ENCODE measurements at regions not wholly inside any gene's neighbourhood (a gene's known extent, or its start where the extent isn't known, plus 50 kb on each side); places are given as distances from the start of the nearest gene placed in this dataset.

GRCh38 chrX:26586570-26586969, 370.6 kb downstream of the MAGEB5 start:
- Mint-ChIP-seq H3K4me3 (no peak overlapping the region), H3K9me3 (peaks cover 14% of the 10 kb centered on the region), H3K27ac (peak overlapping the region; percentile 80), H3K4me1 (peaks cover 7% of the 10 kb centered on the region), H3K36me3 (ENCODE audit: low read depth) (no peaks in the 10 kb centered on the region), H3K27me3 (ENCODE audit: insufficient read depth) (no peaks in the 10 kb centered on the region)
- no peak overlapping the region for H3K4me3 ChIP-seq (ENCODE audit: low read length)
- no peaks in the 10 kb centered on the region for H3K4me1 ChIP-seq (ENCODE audit: control insufficient read depth, insufficient read depth, low read length)
- H3K36me3 ChIP-seq (ENCODE audit: control insufficient read depth, insufficient read depth, low read length), result no peaks in the 10 kb centered on the region
- no peaks in the 10 kb centered on the region for H3K9me3 ChIP-seq (ENCODE audit: control insufficient read depth, low read length)
- 85% methylated on average over 3 of the region's 3 CpGs; no CpG with 5 or more reads in 1 of the 2 experiments for WGBS, 2 experiments (ENCODE audit: insufficient coverage in 1 of 2, insufficient read length in 1 of 2)
- H3K9ac ChIP-seq (ENCODE audit: extremely low read depth, low read length, poor library complexity, severe bottlenecking), result no peak overlapping the region
- DNase-seq, result peak; percentile 48
- no peak overlapping the region for H3K27ac ChIP-seq (ENCODE audit: low read depth, low read length)
- TF ChIP-seq CTCF (conservative IDR thresholded peaks at IDR 0.05), result no peak
- H3K27me3 ChIP-seq (ENCODE audit: control insufficient read depth, insufficient read depth, low read length, poor library complexity, severe bottlenecking), result no peaks in the 10 kb centered on the region

- Histone ChIP-seq H3K9me3 (ENCODE audit: control insufficient read depth, low read length) (no peaks in the 10 kb centered on the region), H3K4me3 (ENCODE audit: low read length) (no peak overlapping the region), H3K36me3 (ENCODE audit: control insufficient read depth, insufficient read depth, low read length) (no peaks in the 10 kb centered on the region), H3K27ac (ENCODE audit: low read depth, low read length) (no peak overlapping the region), H3K27me3 (ENCODE audit: control insufficient read depth, insufficient read depth, low read length, poor library complexity, severe bottlenecking) (no peaks in the 10 kb centered on the region), H3K9ac (ENCODE audit: extremely low read depth, low read length, poor library complexity, severe bottlenecking) (no peak overlapping the region), H3K4me1 (ENCODE audit: control insufficient read depth, insufficient read depth, low read length) (no peaks in the 10 kb centered on the region)
- TF ChIP-seq CTCF (conservative IDR thresholded peaks at IDR 0.05), result no peak
- Mint-ChIP-seq H3K4me1 (peaks cover under 1% of the 10 kb centered on the region), H3K27me3 (ENCODE audit: insufficient read depth) (no peaks in the 10 kb centered on the region), H3K4me3 (no peak overlapping the region), H3K27ac (no peak overlapping the region), H3K9me3 (peaks cover 21% of the 10 kb centered on the region), H3K36me3 (ENCODE audit: low read depth) (no peaks in the 10 kb centered on the region)
- DNase-seq, result no peak
These were observed 365.1 kb downstream of the MAGEB5 start for GRCh38 chrX:26581091-26581490.

- H3K9me3 Mint-ChIP-seq, result peaks cover 17% of the 10 kb centered on the region
These were observed 364.1 kb downstream of the MAGEB5 start for GRCh38 chrX:26580021-26580420.

More at GRCh38 chrX:26580021-26580420, 364.1 kb downstream of the MAGEB5 start:
- no CpG with 5 or more reads among the region's 1 CpG for WGBS, 2 experiments (ENCODE audit: insufficient coverage in 1 of 2, insufficient read length in 1 of 2)
- H3K27ac ChIP-seq (ENCODE audit: low read depth, low read length), result no peak overlapping the region
- H3K4me1 ChIP-seq (ENCODE audit: control insufficient read depth, insufficient read depth, low read length), result no peaks in the 10 kb centered on the region
- H3K27ac Mint-ChIP-seq, result no peak overlapping the region
- no peak for DNase-seq
- H3K27me3 Mint-ChIP-seq (ENCODE audit: insufficient read depth), result no peaks in the 10 kb centered on the region
- no peaks in the 10 kb centered on the region for H3K36me3 Mint-ChIP-seq (ENCODE audit: low read depth)
- H3K9me3 ChIP-seq (ENCODE audit: control insufficient read depth, low read length), result no peaks in the 10 kb centered on the region
- no peaks in the 10 kb centered on the region for H3K4me1 Mint-ChIP-seq
- no peak overlapping the region for H3K4me3 Mint-ChIP-seq
- H3K27me3 ChIP-seq (ENCODE audit: control insufficient read depth, insufficient read depth, low read length, poor library complexity, severe bottlenecking), result no peaks in the 10 kb centered on the region
- no peak overlapping the region for H3K4me3 ChIP-seq (ENCODE audit: low read length)
- no peaks in the 10 kb centered on the region for H3K36me3 ChIP-seq (ENCODE audit: control insufficient read depth, insufficient read depth, low read length)
- no peak for TF ChIP-seq CTCF (conservative IDR thresholded peaks at IDR 0.05)
- no peak overlapping the region for H3K9ac ChIP-seq (ENCODE audit: extremely low read depth, low read length, poor library complexity, severe bottlenecking)

Data from endodermal cell (in vitro differentiated cells).